DMS53 treated with DMSO at 0.1 percent for 48 hours (cell line): ENCODE measurements at regions not wholly inside any gene's neighbourhood (a gene's known extent, or its start where the extent isn't known, plus 50 kb on each side); places are given as distances from the start of the nearest gene placed in this dataset.

Experiments used
- DNase-seq: peaks from one replicate; lab custom pipeline; 2025; ENCODE audit not compliant: unreplicated experiment; lab: John Stamatoyannopoulos, UW

- DNase-seq: no peak
These were observed 162.6 kb upstream of the PLEKHA5 start for GRCh38 chr12:18966954-18967353.

GRCh38 chr12:18967814-18968213 is 161.7 kb upstream of the PLEKHA5 start:
- DNase-seq: no peak

- no peak for DNase-seq
These were observed 160.0 kb upstream of the PLEKHA5 start for GRCh38 chr12:18969512-18969911.

GRCh38 chr12:18970603-18971002 is 158.9 kb upstream of the PLEKHA5 start:
- DNase-seq: no peak

GRCh38 chr12:18971932-18972331 is 157.6 kb upstream of the PLEKHA5 start:
- no peak for DNase-seq

GRCh38 chr12:18975933-18976332 is 153.6 kb upstream of the PLEKHA5 start:
- DNase-seq: no peak

- DNase-seq: no peak
These were observed 150.0 kb upstream of the PLEKHA5 start for GRCh38 chr12:18979401-18980126.

GRCh38 chr12:18981732-18982131 is 147.8 kb upstream of the PLEKHA5 start:
- DNase-seq: no peak

GRCh38 chr12:18982226-18982949 is 147.1 kb upstream of the PLEKHA5 start:
- no peak for DNase-seq

GRCh38 chr12:18983854-18984253 is 145.7 kb upstream of the PLEKHA5 start:
- DNase-seq: no peak

GRCh38 chr12:18990856-18991255 is 138.7 kb upstream of the PLEKHA5 start:
- no peak for DNase-seq

- DNase-seq: no peak
These were observed 137.2 kb upstream of the PLEKHA5 start for GRCh38 chr12:18992336-18992735.

GRCh38 chr12:18998343-18999261 is 130.9 kb upstream of the PLEKHA5 start:
- DNase-seq: no peak

- no peak for DNase-seq
These were observed 128.7 kb upstream of the PLEKHA5 start for GRCh38 chr12:19000836-19001235.

- no peak for DNase-seq
These were observed 127.3 kb upstream of the PLEKHA5 start for GRCh38 chr12:19002216-19002615.

- DNase-seq: no peak
These were observed 126.4 kb upstream of the PLEKHA5 start for GRCh38 chr12:19003141-19003540.

- DNase-seq: no peak
These were observed 125.4 kb upstream of the PLEKHA5 start for GRCh38 chr12:19003987-19004619.

- no peak for DNase-seq
These were observed 124.2 kb upstream of the PLEKHA5 start for GRCh38 chr12:19005257-19005801.

GRCh38 chr12:19006626-19007137 is 122.9 kb upstream of the PLEKHA5 start:
- no peak for DNase-seq

GRCh38 chr12:19008102-19008501 is 121.4 kb upstream of the PLEKHA5 start:
- no peak for DNase-seq

- DNase-seq: no peak
These were observed 119.4 kb upstream of the PLEKHA5 start for GRCh38 chr12:19010087-19010486.
